ENCODE measurements at regions not wholly inside any gene's neighbourhood (a gene's known extent, or its start where the extent isn't known, plus 50 kb on each side); places are given as distances from the start of the nearest gene placed in this dataset.
A peak's percentile ranks its signal among the peaks of the same experiment; 100 is the strongest.

GRCh38 chr11:15764326-15764725 lies 592.0 kb downstream of the SOX6 start:
- no peak for TF ChIP-seq GATA2 (IDR thresholded peaks at IDR 0.05; ENCODE audit: low read depth, low read length)
- TF ChIP-seq GATA3 (IDR thresholded peaks at IDR 0.05; ENCODE audit: low read depth, low read length): no peak

- no peak for TF ChIP-seq GATA2 (IDR thresholded peaks at IDR 0.05; ENCODE audit: low read depth, low read length)
Observed at GRCh38 chr11:15764948-15765347, 591.4 kb downstream of the SOX6 start.

GRCh38 chr11:15765530-15765929 lies 590.8 kb downstream of the SOX6 start:
- TF ChIP-seq GATA2 (IDR thresholded peaks at IDR 0.05; ENCODE audit: low read depth, low read length): no peak
- no peak for TF ChIP-seq GATA3 (IDR thresholded peaks at IDR 0.05; ENCODE audit: low read depth, low read length)

- no peak for TF ChIP-seq GATA2 (IDR thresholded peaks at IDR 0.05; ENCODE audit: low read depth, low read length)
- no peak for TF ChIP-seq GATA3 (IDR thresholded peaks at IDR 0.05; ENCODE audit: low read depth, low read length)
Observed at GRCh38 chr11:15768321-15768720, 588.0 kb downstream of the SOX6 start.

- TF ChIP-seq GATA3 (IDR thresholded peaks at IDR 0.05; ENCODE audit: low read depth, low read length): no peak
- no peak for TF ChIP-seq GATA2 (IDR thresholded peaks at IDR 0.05; ENCODE audit: low read depth, low read length)
Observed at GRCh38 chr11:15769203-15769602, 587.1 kb downstream of the SOX6 start.

GRCh38 chr11:15770798-15771414 lies 585.4 kb downstream of the SOX6 start:
- TF ChIP-seq GATA2 (IDR thresholded peaks at IDR 0.05; ENCODE audit: low read depth, low read length): no peak
- TF ChIP-seq GATA3 (IDR thresholded peaks at IDR 0.05; ENCODE audit: low read depth, low read length): no peak

- no peak for TF ChIP-seq GATA3 (IDR thresholded peaks at IDR 0.05; ENCODE audit: low read depth, low read length)
- TF ChIP-seq GATA2 (IDR thresholded peaks at IDR 0.05; ENCODE audit: low read depth, low read length): no peak
Observed at GRCh38 chr11:15772547-15772946, 583.8 kb downstream of the SOX6 start.

GRCh38 chr11:15772981-15773380 lies 583.4 kb downstream of the SOX6 start:
- TF ChIP-seq GATA2 (IDR thresholded peaks at IDR 0.05; ENCODE audit: low read depth, low read length): peak; percentile 55
- TF ChIP-seq GATA3 (IDR thresholded peaks at IDR 0.05; ENCODE audit: low read depth, low read length): no peak

GRCh38 chr11:15773476-15774387 lies 582.6 kb downstream of the SOX6 start:
- no peak; the same call in 1 of the 2 replicates for TF ChIP-seq GATA2 (IDR thresholded peaks at IDR 0.05; ENCODE audit: low read depth, low read length)
- no peak for TF ChIP-seq GATA3 (IDR thresholded peaks at IDR 0.05; ENCODE audit: low read depth, low read length)

- no peak for TF ChIP-seq GATA3 (IDR thresholded peaks at IDR 0.05; ENCODE audit: low read depth, low read length)
- no peak for TF ChIP-seq GATA2 (IDR thresholded peaks at IDR 0.05; ENCODE audit: low read depth, low read length)
Observed at GRCh38 chr11:15774388-15774939, 581.9 kb downstream of the SOX6 start.

- TF ChIP-seq GATA2 (IDR thresholded peaks at IDR 0.05; ENCODE audit: low read depth, low read length) (no peak), GATA3 (IDR thresholded peaks at IDR 0.05; ENCODE audit: low read depth, low read length) (no peak)
Observed at GRCh38 chr11:15775015-15775541, 581.3 kb downstream of the SOX6 start.

- no peak for TF ChIP-seq GATA2 (IDR thresholded peaks at IDR 0.05; ENCODE audit: low read depth, low read length)
- no peak for TF ChIP-seq GATA3 (IDR thresholded peaks at IDR 0.05; ENCODE audit: low read depth, low read length)
Observed at GRCh38 chr11:15775797-15776196, 580.5 kb downstream of the SOX6 start.

GRCh38 chr11:15776366-15776765 lies 580.0 kb downstream of the SOX6 start:
- TF ChIP-seq GATA3 (IDR thresholded peaks at IDR 0.05; ENCODE audit: low read depth, low read length) (peak; percentile 46; the same call in 1 of the 2 replicates), GATA2 (IDR thresholded peaks at IDR 0.05; ENCODE audit: low read depth, low read length) (peak; percentile 44; the same call in 1 of the 2 replicates)

GRCh38 chr11:15779518-15779917 lies 576.8 kb downstream of the SOX6 start:
- TF ChIP-seq GATA2 (IDR thresholded peaks at IDR 0.05; ENCODE audit: low read depth, low read length) (no peak), GATA3 (IDR thresholded peaks at IDR 0.05; ENCODE audit: low read depth, low read length) (no peak)

Data from SH-SY5Y (cell line).